IMR-90 (cell line): ENCODE measurements at regions not wholly inside any gene's neighbourhood (a gene's known extent, or its start where the extent isn't known, plus 50 kb on each side); places are given as distances from the start of the nearest gene placed in this dataset.

Source experiments
- ATAC-seq: fragments of 200-7000 bp; cut with Tn5 transposase; 2 replicates; pipeline ENCODE4 v1.9.1; 2020; ENCODE audit warnings: low read depth, mild to moderate bottlenecking, moderate library complexity
- BruUV-seq: library from RNA; stranded (reverse); fragments of 400-500 nt; replicated peaks from 2 replicates; lab custom pipeline; 2021; lab: Mats Ljungman, UMichigan
- CTCF ChIA-PET: fragments of 300-600 bp; formaldehyde crosslinking; extraction: SDS; loops from one replicate; lab custom pipeline; 2021; ENCODE audit warnings: antibody characterized with exemption; lab: Yijun Ruan, JAX
- POLR2A ChIA-PET: fragments of 300-600 bp; sonication (Branson Sonifier 250); formaldehyde crosslinking; loops from one replicate; lab custom pipeline; 2022; ENCODE audit warnings: antibody characterized with exemption; ENCODE audit not compliant: unreplicated experiment; lab: Charles Lee
- DNase-seq: peaks from one replicate; pipeline ENCODE4 v3.0.0; 2013
- H2AFZ ChIP-seq: replicated peaks from 2 replicates; pipeline ENCODE3; 2013; ENCODE audit warnings: low read length, mild to moderate bottlenecking; ENCODE audit not compliant: poor library complexity
- H2AK5ac ChIP-seq: 2 replicates; pipeline ENCODE4 v1.6.1; 2013; ENCODE audit warnings: low read depth, low read length, inconsistent platforms
- H2AK9ac ChIP-seq: replicated peaks from 2 replicates; pipeline ENCODE3; 2013; ENCODE audit warnings: mild to moderate bottlenecking, low read depth, low read length, moderate library complexity; ENCODE audit not compliant: poor library complexity
- H2BK120ac ChIP-seq: 2 replicates; pipeline ENCODE4 v1.6.1; 2013; ENCODE audit warnings: low read depth, low read length, inconsistent platforms
- H2BK15ac ChIP-seq: 3 replicates; pipeline ENCODE4 v1.6.1; 2013; ENCODE audit warnings: low read depth, low read length, inconsistent platforms
- H2BK20ac ChIP-seq: 2 replicates; pipeline ENCODE4 v1.6.1; 2013; ENCODE audit warnings: low read depth, mild to moderate bottlenecking, inconsistent platforms, low read length, moderate library complexity
- H2BK5ac ChIP-seq: 2 replicates; pipeline ENCODE4 v1.6.1; 2013; ENCODE audit warnings: mild to moderate bottlenecking, low read depth, low read length, inconsistent platforms; ENCODE audit not compliant: poor library complexity, severe bottlenecking
- H3K14ac ChIP-seq: replicated peaks from 2 replicates; pipeline ENCODE4 v1.6.1; 2013; ENCODE audit warnings: low read depth, low read length, inconsistent platforms
- H3K18ac ChIP-seq: 2 replicates; pipeline ENCODE4 v1.6.1; 2013; ENCODE audit warnings: low read depth, low read length, control low read depth
- H3K23ac ChIP-seq: 2 replicates; pipeline ENCODE4 v1.6.1; 2013; ENCODE audit warnings: low read depth, low read length, inconsistent platforms
- H3K27ac ChIP-seq: 2 replicates; pipeline ENCODE4 v1.5.1; 2013; ENCODE audit warnings: mild to moderate bottlenecking, control low read depth, low read length; ENCODE audit not compliant: insufficient read depth
- H3K27me3 ChIP-seq: 2 replicates; pipeline ENCODE4 v1.6.1; 2013; ENCODE audit warnings: low read length; ENCODE audit not compliant: control insufficient read depth, insufficient read depth
- H3K36me3 ChIP-seq: 2 replicates; pipeline ENCODE4 v1.6.1; 2013; ENCODE audit warnings: low read length, mixed read lengths; ENCODE audit not compliant: control insufficient read depth, insufficient read depth
- H3K4ac ChIP-seq: 2 replicates; pipeline ENCODE4 v1.6.1; 2013; ENCODE audit warnings: low read depth, low read length, inconsistent platforms
- H3K4me1 ChIP-seq: 2 replicates; pipeline ENCODE4 v1.6.1; 2013; ENCODE audit warnings: low read length, mixed read lengths; ENCODE audit not compliant: control insufficient read depth, insufficient read depth
- H3K4me2 ChIP-seq: 2 replicates; pipeline ENCODE4 v1.6.1; 2013; ENCODE audit warnings: low read depth, mild to moderate bottlenecking, control low read depth, low read length, moderate library complexity
- H3K4me3 ChIP-seq: 2 replicates; pipeline ENCODE4 v1.5.1; 2013; ENCODE audit warnings: low read depth, mild to moderate bottlenecking, control low read depth, low read length, moderate library complexity; ENCODE audit not compliant: insufficient read depth
- H3K56ac ChIP-seq: 2 replicates; pipeline ENCODE4 v1.6.1; 2013; ENCODE audit warnings: low read length, inconsistent platforms; ENCODE audit not compliant: insufficient read depth; ENCODE audit errors: extremely low read depth
- H3K79me1 ChIP-seq, 2 experiments: 2 replicates each; pipeline ENCODE4 v1.6.1; 2013; ENCODE audit warnings: low read length in 2 of 2, inconsistent platforms in 1 of 2, low read depth in 1 of 2
- H3K9ac ChIP-seq: 2 replicates; pipeline ENCODE4 v1.6.1; 2013; ENCODE audit warnings: low read depth, low read length, control low read depth
- H3K9me1 ChIP-seq: 2 replicates; pipeline ENCODE4 v1.6.1; 2013; ENCODE audit warnings: low read length, inconsistent platforms; ENCODE audit not compliant: insufficient read depth
- H3K9me3 ChIP-seq: 2 replicates; pipeline ENCODE4 v1.6.1; 2013; ENCODE audit warnings: low read length; ENCODE audit not compliant: control insufficient read depth, insufficient read depth
- H4K20me1 ChIP-seq: 2 replicates; pipeline ENCODE4 v1.6.1; 2013; ENCODE audit warnings: low read length, inconsistent platforms; ENCODE audit not compliant: insufficient read depth
- H4K5ac ChIP-seq: 2 replicates; pipeline ENCODE4 v1.6.1; 2013; ENCODE audit warnings: mild to moderate bottlenecking, low read depth, low read length, control low read depth
- H4K8ac ChIP-seq, 2 experiments: 2 replicates each; pipeline ENCODE4 v1.6.1; 2013; ENCODE audit warnings: low read depth in 2 of 2, low read length in 2 of 2, control low read depth in 1 of 2, inconsistent platforms in 1 of 2
- H4K91ac ChIP-seq: 2 replicates; pipeline ENCODE4 v1.6.1; 2013; ENCODE audit warnings: low read depth, low read length, inconsistent platforms; ENCODE audit not compliant: insufficient read depth
- BHLHE40 ChIP-seq: fragments of 150-350 bp; IDR thresholded peaks from 2 replicates; pipeline ENCODE4 v1.6.1; 2016; ENCODE audit warnings: mild to moderate bottlenecking, low read depth, low read length
- CEBPB ChIP-seq: IDR thresholded peaks from 2 replicates; pipeline ENCODE4 v1.6.1; 2012; ENCODE audit warnings: low read depth, low read length, improper control_type of control experiment
- CHD1 ChIP-seq: IDR thresholded peaks from 2 replicates; pipeline ENCODE4 v1.6.1; 2012; ENCODE audit warnings: low read depth, low read length, improper control_type of control experiment
- MAFK ChIP-seq: IDR thresholded peaks from 2 replicates; pipeline ENCODE4 v1.6.1; 2012; ENCODE audit warnings: low read depth, low read length, improper control_type of control experiment
- MXI1 ChIP-seq: IDR thresholded peaks from 2 replicates; pipeline ENCODE4 v1.6.1; 2012; ENCODE audit warnings: low read depth, mild to moderate bottlenecking, low read length, moderate library complexity, borderline replicate concordance
- NFE2L2 ChIP-seq: fragments of 150-350 bp; IDR thresholded peaks from 2 replicates; pipeline ENCODE4 v1.6.1; 2016; ENCODE audit warnings: low read depth, mild to moderate bottlenecking, low read length
- POLR2A ChIP-seq: IDR thresholded peaks from 2 replicates; pipeline ENCODE4 v1.6.1; 2012; ENCODE audit warnings: mild to moderate bottlenecking, low read depth, low read length
- RAD21 ChIP-seq: IDR thresholded peaks from 2 replicates; pipeline ENCODE4 v1.6.1; 2012; ENCODE audit warnings: low read length, improper control_type of control experiment
- SMC3 ChIP-seq: fragments of 150-350 bp; IDR thresholded peaks from 2 replicates; pipeline ENCODE4 v1.6.1; 2016; ENCODE audit warnings: low read depth, mild to moderate bottlenecking, antibody characterized with exemption, low read length, moderate library complexity
- WGBS, 2 experiments: methylation state at CpG; one replicate each; pipeline versions ENCODE4 v1.1.5 to v1.1.7; 2013; ENCODE audit warnings: missing lambda C conversion rate in 2 of 2; ENCODE audit not compliant: insufficient read length in 1 of 2; ENCODE audit errors: extremely low coverage in 2 of 2; 5-methylcytosine and 5-hydroxymethylcytosine counted together
- dilution Hi-C: fragments of 300-500 bp; cut with HindIII; formaldehyde crosslinking; loops from one replicate; pipeline ENCODE4 v1.14.3; 2018; ENCODE audit warnings: low sequenced_read_pairs; ENCODE audit not compliant: unreplicated experiment
- in situ Hi-C: fragments of 300-500 bp; cut with MboI; formaldehyde crosslinking; loops from 3 replicates; pipeline ENCODE4 v1.14.3; 2019; ENCODE audit warnings: low sequenced_read_pairs, inconsistent platforms, mixed read lengths
- intact Hi-C: fragments of 100-400 bp; cut with micrococcal nuclease; formaldehyde crosslinking; loops from 2 replicates; pipeline ENCODE4 v1.10.0; 2022
- TF ChIP-seq, protein P1 (sequence below): fragments of 150-350 bp; IDR thresholded peaks from 2 replicates; pipeline ENCODE4 v1.6.1; 2016; ENCODE audit warnings: low read depth, mild to moderate bottlenecking, low read length, moderate library complexity, borderline replicate concordance

DNA sequence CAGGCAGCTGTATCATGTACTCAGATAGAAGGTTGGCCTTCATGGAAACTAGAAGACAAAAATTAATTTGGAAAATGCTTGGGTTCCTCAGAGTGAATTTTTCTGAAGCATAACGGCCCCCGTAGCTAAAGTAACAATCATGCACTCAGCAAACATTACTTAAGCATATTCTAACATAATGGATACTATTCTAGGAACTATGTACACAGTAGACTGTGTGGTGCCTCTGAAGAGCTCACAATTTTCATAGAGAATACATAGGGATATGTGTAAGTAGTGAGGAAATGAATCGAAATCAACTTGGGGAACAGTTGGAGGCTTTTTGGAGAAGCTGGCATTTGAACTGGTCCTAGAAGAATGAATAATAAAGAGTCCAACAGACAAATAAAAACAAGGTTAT lies 1045.0 kb downstream of the GLUD2 start:
- no peak overlapping the region for H4K5ac ChIP-seq
- intact Hi-C loops: no loop called here
- in situ Hi-C loops: no loop called here
- H4K20me1 ChIP-seq: no peaks in the 10 kb centered on the region
- TF ChIP-seq SMC3 (no peak), NFE2L2 (no peak), MAFK (no peak), CEBPB (no peak), POLR2A (no peak), MXI1 (no peak), RAD21 (no peak), CHD1 (no peak), BHLHE40 (no peak)
- TF ChIP-seq, protein P1, sequence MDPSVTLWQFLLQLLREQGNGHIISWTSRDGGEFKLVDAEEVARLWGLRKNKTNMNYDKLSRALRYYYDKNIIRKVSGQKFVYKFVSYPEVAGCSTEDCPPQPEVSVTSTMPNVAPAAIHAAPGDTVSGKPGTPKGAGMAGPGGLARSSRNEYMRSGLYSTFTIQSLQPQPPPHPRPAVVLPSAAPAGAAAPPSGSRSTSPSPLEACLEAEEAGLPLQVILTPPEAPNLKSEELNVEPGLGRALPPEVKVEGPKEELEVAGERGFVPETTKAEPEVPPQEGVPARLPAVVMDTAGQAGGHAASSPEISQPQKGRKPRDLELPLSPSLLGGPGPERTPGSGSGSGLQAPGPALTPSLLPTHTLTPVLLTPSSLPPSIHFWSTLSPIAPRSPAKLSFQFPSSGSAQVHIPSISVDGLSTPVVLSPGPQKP: no peak
- H2AK5ac ChIP-seq: no peak overlapping the region
- no peak overlapping the region for H2BK20ac ChIP-seq
- H3K9me1 ChIP-seq: no peaks in the 10 kb centered on the region
- H3K79me1 ChIP-seq: no peaks in the 10 kb centered on the region
- no peak overlapping the region for H2BK15ac ChIP-seq
- peaks cover 7% of the 10 kb centered on the region; the same call in 1 of the 2 replicates for H3K9me3 ChIP-seq
- H4K91ac ChIP-seq: no peak overlapping the region
- no peak overlapping the region for H2AFZ ChIP-seq
- no peak overlapping the region for H3K27ac ChIP-seq
- no peak overlapping the region for H3K4me3 ChIP-seq
- no TSS peak for BruUV-seq
- H3K14ac ChIP-seq: no peak overlapping the region
- DNase-seq: no peak
- CTCF ChIA-PET: no interaction called here
- POLR2A ChIA-PET: no interaction called here
- no peak overlapping the region for H3K4me2 ChIP-seq
- ATAC-seq: no peak
- no peak overlapping the region for H2BK120ac ChIP-seq
- no peaks in the 10 kb centered on the region for H3K27me3 ChIP-seq
- no peak overlapping the region for H3K18ac ChIP-seq
- H3K56ac ChIP-seq: no peak overlapping the region
- H2BK5ac ChIP-seq: no peak overlapping the region
- no peaks in the 10 kb centered on the region for H3K36me3 ChIP-seq
- WGBS, 2 experiments: no CpG with 5 or more reads among the region's 3 CpGs
- dilution Hi-C loops: no loop called here
- H3K9ac ChIP-seq: no peak overlapping the region
- no peak overlapping the region for H2AK9ac ChIP-seq
- no peak overlapping the region for H3K4ac ChIP-seq
- no peaks in the 10 kb centered on the region for H3K4me1 ChIP-seq
- H4K8ac ChIP-seq: no peak overlapping the region
- no peak overlapping the region for H3K23ac ChIP-seq
